Thoracic aorta (tissue), 2 donors: ENCODE measurements at regions not wholly inside any gene's neighbourhood (a gene's known extent, or its start where the extent isn't known, plus 50 kb on each side); places are given as distances from the start of the nearest gene placed in this dataset.

Source experiments
- ATAC-seq: fragments of 150-250 bp; one replicate; pipeline ENCODE4 v1.8.0; 2017; ENCODE audit warnings: low read depth; ENCODE audit not compliant: insufficient number of reproducible peaks, low FRiP score
- DNase-seq: peaks from one replicate; pipeline ENCODE4 v3.0.0-alpha.2; 2020; ENCODE audit warnings: low spot score
- H3K27ac ChIP-seq, 2 donors: fragments of 200-600 bp; sonication (generic); 1 replicate in 1 of 2; 2 replicates in 1 of 2; pipeline ENCODE4 v1.5.1; 2016; ENCODE audit warnings: mild to moderate bottlenecking in 2 of 2, moderate library complexity in 2 of 2
- H3K27me3 ChIP-seq: fragments of 200-600 bp; sonication (generic); replicated peaks from 2 replicates; pipeline ENCODE4 v1.6.0; 2016; ENCODE audit warnings: mild to moderate bottlenecking; ENCODE audit not compliant: insufficient read depth
- H3K36me3 ChIP-seq: fragments of 200-600 bp; sonication (generic); one replicate; pipeline ENCODE4 v1.5.1; 2016
- H3K4me1 ChIP-seq, 2 donors: fragments of 200-600 bp; sonication (generic); 1 replicate in 1 of 2; 2 replicates in 1 of 2; pipeline versions ENCODE4 v1.5.1 to v1.6.0; 2016; ENCODE audit warnings: low read depth in 2 of 2, mild to moderate bottlenecking in 1 of 2; ENCODE audit not compliant: control insufficient read depth in 1 of 2
- H3K4me3 ChIP-seq: fragments of 200-600 bp; sonication (generic); 2 replicates; pipeline ENCODE4 v1.5.1; 2016; ENCODE audit warnings: mild to moderate bottlenecking
- H3K9me3 ChIP-seq: fragments of 200-600 bp; sonication (generic); 2 replicates; pipeline ENCODE4 v1.5.1; 2016
- CTCF ChIP-seq: fragments of 200-600 bp; sonication (generic); IDR thresholded peaks from one replicate; pipeline ENCODE4 v1.5.1; 2019; ENCODE audit warnings: antibody characterized with exemption

- ATAC-seq (no peak), DNase-seq (no peak)
- no peaks in the 10 kb centered on the region for H3K36me3 ChIP-seq
- H3K9me3 ChIP-seq = no peaks in the 10 kb centered on the region
- peaks cover 0 to 23% of the 10 kb centered on the region in 2 donors for H3K4me1 ChIP-seq
- H3K27ac ChIP-seq = no peak overlapping the region
- TF ChIP-seq CTCF = no peak
- no peaks in the 10 kb centered on the region for H3K27me3 ChIP-seq
- no peak overlapping the region for H3K4me3 ChIP-seq
These were observed 258.3 kb upstream of the ADAMTSL1 start for GRCh38 chr9:18215626-18216025.

- H3K27me3 ChIP-seq = no peaks in the 10 kb centered on the region
- H3K36me3 ChIP-seq = no peaks in the 10 kb centered on the region
- no peak for ATAC-seq
- no peak overlapping the region for H3K4me3 ChIP-seq
- H3K4me1 ChIP-seq = peaks cover 0 to 19% of the 10 kb centered on the region in 2 donors
- H3K9me3 ChIP-seq = no peaks in the 10 kb centered on the region
- no peak for DNase-seq
- no peak for TF ChIP-seq CTCF
- H3K27ac ChIP-seq = no peak overlapping the region
These were observed 257.6 kb upstream of the ADAMTSL1 start for GRCh38 chr9:18216376-18216775.

GRCh38 chr9:18228101-18228500, 245.9 kb upstream of the ADAMTSL1 start:
- no peak for ATAC-seq
- Histone ChIP-seq H3K27ac (no peak overlapping the region), H3K36me3 (no peaks in the 10 kb centered on the region), H3K4me3 (no peak overlapping the region), H3K4me1 (no peaks in the 10 kb centered on the region), H3K9me3 (no peaks in the 10 kb centered on the region), H3K27me3 (no peaks in the 10 kb centered on the region)
- TF ChIP-seq CTCF = no peak
- no peak for DNase-seq

- Histone ChIP-seq H3K4me1 (no peaks in the 10 kb centered on the region), H3K9me3 (no peaks in the 10 kb centered on the region), H3K4me3 (no peak overlapping the region), H3K27ac (no peak overlapping the region), H3K36me3 (no peaks in the 10 kb centered on the region), H3K27me3 (no peaks in the 10 kb centered on the region)
- DNase-seq (no peak), ATAC-seq (no peak)
- no peak for TF ChIP-seq CTCF
These were observed 243.8 kb upstream of the ADAMTSL1 start for GRCh38 chr9:18229992-18230676.

- Histone ChIP-seq H3K4me3 (no peak overlapping the region), H3K36me3 (no peaks in the 10 kb centered on the region), H3K9me3 (no peaks in the 10 kb centered on the region), H3K27me3 (no peaks in the 10 kb centered on the region), H3K27ac (no peak overlapping the region), H3K4me1 (no peaks in the 10 kb centered on the region)
- DNase-seq (no peak), ATAC-seq (no peak)
- no peak for TF ChIP-seq CTCF
These were observed 240.6 kb upstream of the ADAMTSL1 start for GRCh38 chr9:18233311-18233710.
